ENCODE measurements at regions not wholly inside any gene's neighbourhood (a gene's known extent, or its start where the extent isn't known, plus 50 kb on each side); places are given as distances from the start of the nearest gene placed in this dataset.

DNA sequence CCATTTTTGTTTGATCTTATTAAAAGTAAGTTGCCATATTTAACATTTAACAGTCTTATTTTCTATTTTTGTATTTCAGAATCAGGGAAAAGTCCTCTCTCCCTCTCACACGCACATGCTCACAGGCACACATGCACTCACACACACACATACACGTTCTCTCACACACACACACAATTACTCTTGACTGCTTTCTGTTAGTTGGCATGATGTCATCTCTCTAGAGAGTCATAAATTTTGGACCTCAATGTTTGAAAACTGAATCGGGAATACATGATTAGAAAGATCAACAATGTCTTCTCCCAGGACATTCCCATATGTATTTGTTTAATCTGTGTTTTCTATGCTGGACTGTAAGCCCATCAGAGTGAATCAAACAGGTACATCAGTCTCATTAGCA, 165.7 kb upstream of the AHR start:
- H3K4me1 ChIP-seq (ENCODE audit: low read length): peaks cover 18% of the 10 kb centered on the region
- H4K20me1 ChIP-seq (ENCODE audit: insufficient read depth, low read length): no peaks in the 10 kb centered on the region
- no peaks in the 10 kb centered on the region for H3K9me2 ChIP-seq (replicated peaks; ENCODE audit: insufficient read depth, low read length)
- H3K27me3 ChIP-seq (replicated peaks; ENCODE audit: insufficient read depth, low read length): no peaks in the 10 kb centered on the region
- DNase-seq: no peak
- no peaks in the 10 kb centered on the region for H3K9me3 ChIP-seq (replicated peaks; ENCODE audit: insufficient read depth, low read length)
- H3K4me2 ChIP-seq (ENCODE audit: low read depth, low read length): no peak overlapping the region
- no peak overlapping the region for H3K4me3 ChIP-seq (ENCODE audit: low read length)
- H3K9ac ChIP-seq (ENCODE audit: low read length): no peak overlapping the region
- H3K79me2 ChIP-seq (ENCODE audit: low read length): no peaks in the 10 kb centered on the region
- H3K36me3 ChIP-seq (replicated peaks; ENCODE audit: insufficient read depth, low read length): no peaks in the 10 kb centered on the region
- peaks cover 15% of the 10 kb centered on the region for H3F3A ChIP-seq (ENCODE audit: insufficient read depth, low read length)
- TF ChIP-seq EZH2phosphoT487 (IDR thresholded peaks at IDR 0.05; ENCODE audit: low read length) (no peak), EZH2 (optimal IDR thresholded peaks at IDR 0.05; ENCODE audit: low read depth, low read length) (no peak)
- TF ChIP-seq, protein P1, sequence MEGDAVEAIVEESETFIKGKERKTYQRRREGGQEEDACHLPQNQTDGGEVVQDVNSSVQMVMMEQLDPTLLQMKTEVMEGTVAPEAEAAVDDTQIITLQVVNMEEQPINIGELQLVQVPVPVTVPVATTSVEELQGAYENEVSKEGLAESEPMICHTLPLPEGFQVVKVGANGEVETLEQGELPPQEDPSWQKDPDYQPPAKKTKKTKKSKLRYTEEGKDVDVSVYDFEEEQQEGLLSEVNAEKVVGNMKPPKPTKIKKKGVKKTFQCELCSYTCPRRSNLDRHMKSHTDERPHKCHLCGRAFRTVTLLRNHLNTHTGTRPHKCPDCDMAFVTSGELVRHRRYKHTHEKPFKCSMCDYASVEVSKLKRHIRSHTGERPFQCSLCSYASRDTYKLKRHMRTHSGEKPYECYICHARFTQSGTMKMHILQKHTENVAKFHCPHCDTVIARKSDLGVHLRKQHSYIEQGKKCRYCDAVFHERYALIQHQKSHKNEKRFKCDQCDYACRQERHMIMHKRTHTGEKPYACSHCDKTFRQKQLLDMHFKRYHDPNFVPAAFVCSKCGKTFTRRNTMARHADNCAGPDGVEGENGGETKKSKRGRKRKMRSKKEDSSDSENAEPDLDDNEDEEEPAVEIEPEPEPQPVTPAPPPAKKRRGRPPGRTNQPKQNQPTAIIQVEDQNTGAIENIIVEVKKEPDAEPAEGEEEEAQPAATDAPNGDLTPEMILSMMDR (IDR thresholded peaks at IDR 0.05; ENCODE audit: low read length): no peak
- no peak overlapping the region for H3K27ac ChIP-seq (ENCODE audit: low read length)
- no peak overlapping the region for H2AFZ ChIP-seq (ENCODE audit: low read length)

DNA sequence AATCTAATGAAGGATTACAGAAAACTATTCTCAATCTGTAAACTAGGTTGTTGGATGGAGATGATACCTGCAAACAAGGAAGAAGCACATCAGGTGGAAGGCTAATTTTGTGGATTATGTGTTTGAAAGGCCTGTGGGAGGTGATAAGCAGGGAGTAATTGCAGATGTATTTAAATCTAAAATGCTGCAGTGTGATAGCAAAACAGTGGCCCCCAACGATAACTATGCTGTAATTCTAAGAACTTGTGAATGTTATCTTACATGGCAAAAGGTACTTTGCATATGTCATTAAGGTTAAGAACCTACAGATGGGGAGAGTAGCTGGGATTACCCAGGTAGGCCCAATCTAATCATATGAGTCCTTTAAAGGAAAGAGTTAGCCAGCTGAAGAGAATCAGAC, 164.5 kb upstream of the AHR start:
- no peaks in the 10 kb centered on the region for H3K9me2 ChIP-seq (replicated peaks; ENCODE audit: insufficient read depth, low read length)
- no peak for DNase-seq
- TF ChIP-seq, protein P1 (IDR thresholded peaks at IDR 0.05; ENCODE audit: low read length): no peak
- TF ChIP-seq EZH2phosphoT487 (IDR thresholded peaks at IDR 0.05; ENCODE audit: low read length) (no peak), EZH2 (optimal IDR thresholded peaks at IDR 0.05; ENCODE audit: low read depth, low read length) (no peak)
- H3K4me3 ChIP-seq (ENCODE audit: low read length): no peak overlapping the region
- no peaks in the 10 kb centered on the region for H3K36me3 ChIP-seq (replicated peaks; ENCODE audit: insufficient read depth, low read length)
- no peaks in the 10 kb centered on the region for H3K79me2 ChIP-seq (ENCODE audit: low read length)
- peak overlapping the region; percentile 61; the same call in 1 of the 2 replicates for H3K27ac ChIP-seq (ENCODE audit: low read length)
- H4K20me1 ChIP-seq (ENCODE audit: insufficient read depth, low read length): no peaks in the 10 kb centered on the region
- H3K9me3 ChIP-seq (replicated peaks; ENCODE audit: insufficient read depth, low read length): no peaks in the 10 kb centered on the region
- H2AFZ ChIP-seq (ENCODE audit: low read length): no peak overlapping the region
- H3K27me3 ChIP-seq (replicated peaks; ENCODE audit: insufficient read depth, low read length): no peaks in the 10 kb centered on the region
- peak overlapping the region; percentile 14 for H3K4me2 ChIP-seq (ENCODE audit: low read depth, low read length)
- H3K4me1 ChIP-seq (ENCODE audit: low read length): peaks cover 22% of the 10 kb centered on the region
- H3K9ac ChIP-seq (ENCODE audit: low read length): no peak overlapping the region
- peaks cover 15% of the 10 kb centered on the region for H3F3A ChIP-seq (ENCODE audit: insufficient read depth, low read length)

DNA sequence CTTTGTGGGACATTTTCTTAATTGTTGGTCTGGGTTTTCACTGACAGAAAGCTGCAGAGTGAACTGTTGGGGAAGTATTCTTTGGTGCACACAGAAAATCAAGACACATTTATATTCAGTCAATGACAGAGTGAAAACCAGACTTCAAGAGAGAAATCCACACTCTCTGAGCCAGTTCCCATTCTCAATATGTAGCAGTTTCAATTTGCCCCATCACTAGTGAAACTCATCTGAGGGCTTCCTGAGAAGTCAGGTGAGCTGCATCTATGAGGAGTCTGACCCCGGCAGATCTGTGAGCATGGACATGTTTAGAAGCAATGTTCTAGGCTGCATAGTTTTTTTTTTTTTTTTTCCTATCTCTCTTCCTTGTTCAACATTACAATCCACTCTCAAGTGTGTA, 163.7 kb upstream of the AHR start:
- Histone ChIP-seq H3K79me2 (ENCODE audit: low read length) (no peaks in the 10 kb centered on the region), H4K20me1 (ENCODE audit: insufficient read depth, low read length) (no peaks in the 10 kb centered on the region), H3K9me2 (replicated peaks; ENCODE audit: insufficient read depth, low read length) (no peaks in the 10 kb centered on the region), H3K36me3 (replicated peaks; ENCODE audit: insufficient read depth, low read length) (no peaks in the 10 kb centered on the region), H3K4me3 (ENCODE audit: low read length) (0 out of 2 replicates have a peak overlapping the region, but pooled peaks have one; percentile 3), H3K4me1 (ENCODE audit: low read length) (peaks cover 27% of the 10 kb centered on the region), H2AFZ (ENCODE audit: low read length) (no peak overlapping the region), H3K27ac (ENCODE audit: low read length) (peak overlapping the region; percentile 61; the same call in 1 of the 2 replicates), H3K27me3 (replicated peaks; ENCODE audit: insufficient read depth, low read length) (no peaks in the 10 kb centered on the region), H3F3A (ENCODE audit: insufficient read depth, low read length) (peaks cover 15% of the 10 kb centered on the region), H3K9ac (ENCODE audit: low read length) (no peak overlapping the region), H3K4me2 (ENCODE audit: low read depth, low read length) (peak overlapping the region; percentile 14), H3K9me3 (replicated peaks; ENCODE audit: insufficient read depth, low read length) (no peaks in the 10 kb centered on the region)
- TF ChIP-seq EZH2 (optimal IDR thresholded peaks at IDR 0.05; ENCODE audit: low read depth, low read length) (no peak), EZH2phosphoT487 (IDR thresholded peaks at IDR 0.05; ENCODE audit: low read length) (no peak)
- TF ChIP-seq, protein P1 (IDR thresholded peaks at IDR 0.05; ENCODE audit: low read length): no peak
- peak; percentile 84 for DNase-seq

All from MM.1S (cell line).